ENCODE measurements at regions not wholly inside any gene's neighbourhood (a gene's known extent, or its start where the extent isn't known, plus 50 kb on each side); places are given as distances from the start of the nearest gene placed in this dataset.
A peak's percentile ranks its signal among the peaks of the same experiment; 100 is the strongest.

GRCh38 chr6:90463359-90463758, 123.5 kb downstream of the MAP3K7 start:
- no peak for ATAC-seq

GRCh38 chr6:90462102-90462501, 124.8 kb downstream of the MAP3K7 start:
- no peak for ATAC-seq

- no peak for ATAC-seq
Observed at GRCh38 chr6:90461383-90461782, 125.5 kb downstream of the MAP3K7 start.

- ATAC-seq, result no peak
Observed at GRCh38 chr6:90460051-90460450, 126.8 kb downstream of the MAP3K7 start.

GRCh38 chr6:90459225-90459758, 127.6 kb downstream of the MAP3K7 start:
- ATAC-seq, result no peak

GRCh38 chr6:90458353-90459224, 128.3 kb downstream of the MAP3K7 start:
- ATAC-seq, result peak; percentile 97 to 98

- ATAC-seq, result no peak
Observed at GRCh38 chr6:90457867-90458259, 129.0 kb downstream of the MAP3K7 start.

GRCh38 chr6:90456997-90457866, 129.6 kb downstream of the MAP3K7 start:
- ATAC-seq, result peak in 1 of 2 donors; percentile 21

- ATAC-seq, result no peak
Observed at GRCh38 chr6:90456001-90456400, 130.9 kb downstream of the MAP3K7 start.

- ATAC-seq, result no peak
Observed at GRCh38 chr6:90454836-90455427, 131.9 kb downstream of the MAP3K7 start.

- ATAC-seq, result no peak
Observed at GRCh38 chr6:90450268-90450953, 136.5 kb downstream of the MAP3K7 start.

GRCh38 chr6:90449311-90449710, 137.6 kb downstream of the MAP3K7 start:
- ATAC-seq, result no peak

GRCh38 chr6:90448836-90449235, 138.0 kb downstream of the MAP3K7 start:
- ATAC-seq, result no peak

GRCh38 chr6:90446164-90446563, 140.7 kb downstream of the MAP3K7 start:
- ATAC-seq, result no peak

- peak; percentile 84 for ATAC-seq
Observed at GRCh38 chr6:90445533-90446108, 141.3 kb downstream of the MAP3K7 start.

- ATAC-seq, result peak; percentile 46 to 51
Observed at GRCh38 chr6:90444160-90444714, 142.6 kb downstream of the MAP3K7 start.

- ATAC-seq, result no peak
Observed at GRCh38 chr6:90442366-90442765, 144.5 kb downstream of the MAP3K7 start.

GRCh38 chr6:90440586-90441283, 144.1 kb upstream of the BACH2 start:
- ATAC-seq, result no peak

- ATAC-seq, result no peak
Observed at GRCh38 chr6:90439586-90439985, 142.9 kb upstream of the BACH2 start.

GRCh38 chr6:90436403-90436802, 139.8 kb upstream of the BACH2 start:
- ATAC-seq, result no peak
